ENCODE measurements at regions not wholly inside any gene's neighbourhood (a gene's known extent, or its start where the extent isn't known, plus 50 kb on each side); places are given as distances from the start of the nearest gene placed in this dataset.

- Histone ChIP-seq H3K9ac (ENCODE audit: low read length) (no peak overlapping the region), H3K9me3 (ENCODE audit: insufficient read depth, low read depth, low read length) (no peaks in the 10 kb centered on the region), H3K79me2 (ENCODE audit: insufficient read depth, low read length) (no peaks in the 10 kb centered on the region), H3K27ac (ENCODE audit: low read depth, low read length) (no peak overlapping the region), H3K4me1 (ENCODE audit: insufficient read depth, low read length) (no peaks in the 10 kb centered on the region), H3K4me3 (ENCODE audit: insufficient read depth, low read depth, low read length) (no peak overlapping the region), H3K36me3 (ENCODE audit: insufficient read depth, low read length) (no peaks in the 10 kb centered on the region), H3K4me2 (ENCODE audit: low read length) (no peak overlapping the region), H2AFZ (ENCODE audit: low read depth, low read length) (no peak overlapping the region), H4K20me1 (ENCODE audit: insufficient read depth, low read length) (no peaks in the 10 kb centered on the region), H3K27me3 (ENCODE audit: insufficient read depth, low read length) (no peaks in the 10 kb centered on the region)
- DNase-seq (ENCODE audit: low read depth) (no peak), FAIRE-seq (no peak)
- Mint-ChIP-seq H3K9me3 (ENCODE audit: unreplicated experiment) (no peaks in the 10 kb centered on the region), H3K27me3 (ENCODE audit: low read depth, unreplicated experiment) (peaks cover 1% of the 10 kb centered on the region), H3K4me3 (ENCODE audit: unreplicated experiment) (no peak overlapping the region), H3K4me1 (ENCODE audit: low read depth, unreplicated experiment) (no peaks in the 10 kb centered on the region), H3K36me3 (ENCODE audit: low read depth, unreplicated experiment) (no peaks in the 10 kb centered on the region), H3K27ac (ENCODE audit: unreplicated experiment) (no peak overlapping the region)
- TF ChIP-seq CTCF (IDR thresholded peaks at IDR 0.05; ENCODE audit: insufficient read depth, low read depth, low read length): no peak
- TF ChIP-seq EZH2 (IDR thresholded peaks at IDR 0.05; ENCODE audit: insufficient read depth, low read length): no peak
These were observed 416.7 kb upstream of the SEMA6D start for GRCh38 chr15:47300596-47300995.

GRCh38 chr15:47301481-47301880 lies 415.8 kb upstream of the SEMA6D start:
- Mint-ChIP-seq H3K27ac (ENCODE audit: unreplicated experiment) (no peak overlapping the region), H3K36me3 (ENCODE audit: low read depth, unreplicated experiment) (no peaks in the 10 kb centered on the region), H3K4me3 (ENCODE audit: unreplicated experiment) (no peak overlapping the region), H3K9me3 (ENCODE audit: unreplicated experiment) (no peaks in the 10 kb centered on the region), H3K27me3 (ENCODE audit: low read depth, unreplicated experiment) (peaks cover 1% of the 10 kb centered on the region), H3K4me1 (ENCODE audit: low read depth, unreplicated experiment) (no peaks in the 10 kb centered on the region)
- Histone ChIP-seq H3K27ac (ENCODE audit: low read depth, low read length) (no peak overlapping the region), H2AFZ (ENCODE audit: low read depth, low read length) (no peak overlapping the region), H3K27me3 (ENCODE audit: insufficient read depth, low read length) (no peaks in the 10 kb centered on the region), H3K4me3 (ENCODE audit: insufficient read depth, low read depth, low read length) (no peak overlapping the region), H3K9me3 (ENCODE audit: insufficient read depth, low read depth, low read length) (no peaks in the 10 kb centered on the region), H3K4me1 (ENCODE audit: insufficient read depth, low read length) (no peaks in the 10 kb centered on the region), H3K9ac (ENCODE audit: low read length) (no peak overlapping the region), H4K20me1 (ENCODE audit: insufficient read depth, low read length) (no peaks in the 10 kb centered on the region), H3K4me2 (ENCODE audit: low read length) (no peak overlapping the region), H3K36me3 (ENCODE audit: insufficient read depth, low read length) (no peaks in the 10 kb centered on the region), H3K79me2 (ENCODE audit: insufficient read depth, low read length) (no peaks in the 10 kb centered on the region)
- no peak for TF ChIP-seq EZH2 (IDR thresholded peaks at IDR 0.05; ENCODE audit: insufficient read depth, low read length)
- TF ChIP-seq CTCF (IDR thresholded peaks at IDR 0.05; ENCODE audit: insufficient read depth, low read depth, low read length): no peak
- no peak for DNase-seq (ENCODE audit: low read depth)
- no peak for FAIRE-seq

- no peak for TF ChIP-seq CTCF (IDR thresholded peaks at IDR 0.05; ENCODE audit: insufficient read depth, low read depth, low read length)
- no peak for TF ChIP-seq EZH2 (IDR thresholded peaks at IDR 0.05; ENCODE audit: insufficient read depth, low read length)
- Histone ChIP-seq H3K27me3 (ENCODE audit: insufficient read depth, low read length) (no peaks in the 10 kb centered on the region), H3K27ac (ENCODE audit: low read depth, low read length) (no peak overlapping the region), H3K36me3 (ENCODE audit: insufficient read depth, low read length) (no peaks in the 10 kb centered on the region), H4K20me1 (ENCODE audit: insufficient read depth, low read length) (no peaks in the 10 kb centered on the region), H2AFZ (ENCODE audit: low read depth, low read length) (no peak overlapping the region), H3K4me2 (ENCODE audit: low read length) (no peak overlapping the region), H3K4me1 (ENCODE audit: insufficient read depth, low read length) (no peaks in the 10 kb centered on the region), H3K9me3 (ENCODE audit: insufficient read depth, low read depth, low read length) (no peaks in the 10 kb centered on the region), H3K4me3 (ENCODE audit: insufficient read depth, low read depth, low read length) (no peak overlapping the region), H3K9ac (ENCODE audit: low read length) (no peak overlapping the region), H3K79me2 (ENCODE audit: insufficient read depth, low read length) (no peaks in the 10 kb centered on the region)
- Mint-ChIP-seq H3K27me3 (ENCODE audit: low read depth, unreplicated experiment) (peaks cover 1% of the 10 kb centered on the region), H3K36me3 (ENCODE audit: low read depth, unreplicated experiment) (no peaks in the 10 kb centered on the region), H3K9me3 (ENCODE audit: unreplicated experiment) (no peaks in the 10 kb centered on the region), H3K4me3 (ENCODE audit: unreplicated experiment) (no peak overlapping the region), H3K4me1 (ENCODE audit: low read depth, unreplicated experiment) (no peaks in the 10 kb centered on the region), H3K27ac (ENCODE audit: unreplicated experiment) (no peak overlapping the region)
- DNase-seq (ENCODE audit: low read depth): no peak
- no peak for FAIRE-seq
These were observed 412.6 kb upstream of the SEMA6D start for GRCh38 chr15:47304656-47305055.

All from astrocyte (in vitro differentiated cells and primary cell).